GM19099 (cell line): ENCODE measurements at regions not wholly inside any gene's neighbourhood (a gene's known extent, or its start where the extent isn't known, plus 50 kb on each side); places are given as distances from the start of the nearest gene placed in this dataset.
A peak's percentile ranks its signal among the peaks of the same experiment; 100 is the strongest.

Source experiments
- POLR2A ChIP-seq: IDR thresholded peaks from 3 replicates; pipeline ENCODE4 v1.6.1; 2011; ENCODE audit warnings: low read depth; ENCODE audit not compliant: insufficient read length; ENCODE audit errors: extremely low read depth

GRCh38 chrX:74018253-74018652 lies 165.7 kb upstream of the XIST start:
- TF ChIP-seq POLR2A, result no peak

- TF ChIP-seq POLR2A, result no peak
These were observed 163.0 kb upstream of the XIST start for GRCh38 chrX:74015379-74016019.

- no peak for TF ChIP-seq POLR2A
These were observed 156.5 kb upstream of the XIST start for GRCh38 chrX:74009041-74009440.

GRCh38 chrX:73992019-73992418 lies 139.5 kb upstream of the XIST start:
- no peak for TF ChIP-seq POLR2A

GRCh38 chrX:73987166-73987565 lies 134.7 kb upstream of the XIST start:
- no peak for TF ChIP-seq POLR2A

- no peak for TF ChIP-seq POLR2A
These were observed 127.1 kb upstream of the XIST start for GRCh38 chrX:73979551-73980131.

GRCh38 chrX:73977542-73978169 lies 125.1 kb upstream of the XIST start:
- no peak for TF ChIP-seq POLR2A

GRCh38 chrX:73965833-73966232 lies 113.3 kb upstream of the XIST start:
- no peak for TF ChIP-seq POLR2A

GRCh38 chrX:73964579-73964978 lies 112.1 kb upstream of the XIST start:
- TF ChIP-seq POLR2A, result no peak

- TF ChIP-seq POLR2A, result no peak
These were observed 111.2 kb upstream of the XIST start for GRCh38 chrX:73963682-73964081.

- no peak for TF ChIP-seq POLR2A
These were observed 110.4 kb upstream of the XIST start for GRCh38 chrX:73962948-73963347.

GRCh38 chrX:73944563-73944908 lies 92.0 kb upstream of the XIST start:
- TF ChIP-seq POLR2A, result no peak

- peak; percentile 92 for TF ChIP-seq POLR2A
These were observed 91.4 kb upstream of the XIST start for GRCh38 chrX:73943693-73944562.

GRCh38 chrX:73940893-73941470 lies 88.5 kb upstream of the XIST start:
- no peak for TF ChIP-seq POLR2A

GRCh38 chrX:73932522-73932921 lies 80.0 kb upstream of the XIST start:
- TF ChIP-seq POLR2A, result no peak
